ENCODE measurements at regions not wholly inside any gene's neighbourhood (a gene's known extent, or its start where the extent isn't known, plus 50 kb on each side); places are given as distances from the start of the nearest gene placed in this dataset.
A peak's percentile ranks its signal among the peaks of the same experiment; 100 is the strongest.

GRCh38 chr11:92882828-92883611 is 86.4 kb upstream of the MTNR1B start:
- H3K27me3 ChIP-seq (ENCODE audit: control insufficient read depth in 2 of 2, insufficient read depth in 2 of 2, low read length in 2 of 2) = peaks cover 0 to 11% of the 10 kb centered on the region in 2 experiments; a peak in 2 of 5 replicates
- FAIRE-seq = no peak
- peak in 1 of 4 experiments; percentile 2 for DNase-seq (ENCODE audit: extremely low read depth in 1 of 4, low spot score in 3 of 4)
- TF ChIP-seq L3MBTL2 (IDR thresholded peaks at IDR 0.05) (peak; percentile 30; the same call in 1 of the 2 replicates), GABPA (tag; conservative IDR thresholded peaks at IDR 0.05; ENCODE audit: low read depth) (0 out of 2 replicates have a peak, but pooled peaks have one; percentile 20), BRF1 (IDR thresholded peaks at IDR 0.05; ENCODE audit: borderline replicate concordance, extremely low read depth, insufficient read length) (no peak), JUNB (CRISPR knock-in tag; conservative IDR thresholded peaks at IDR 0.05) (no peak), CTCF (IDR thresholded peaks at IDR 0.05 in 2 of 3, conservative IDR thresholded peaks at IDR 0.05 in 1 of 3; ENCODE audit: insufficient read depth in 2 of 3, low read depth in 1 of 3, low read length in 3 of 3) (peak; percentile 19 to 31 (median 27); a peak in 4 of 6 replicates), ZNF76 (CRISPR knock-in tag; IDR thresholded peaks at IDR 0.05; ENCODE audit: borderline replicate concordance) (no peak)
- TF ChIP-seq, protein P1, sequence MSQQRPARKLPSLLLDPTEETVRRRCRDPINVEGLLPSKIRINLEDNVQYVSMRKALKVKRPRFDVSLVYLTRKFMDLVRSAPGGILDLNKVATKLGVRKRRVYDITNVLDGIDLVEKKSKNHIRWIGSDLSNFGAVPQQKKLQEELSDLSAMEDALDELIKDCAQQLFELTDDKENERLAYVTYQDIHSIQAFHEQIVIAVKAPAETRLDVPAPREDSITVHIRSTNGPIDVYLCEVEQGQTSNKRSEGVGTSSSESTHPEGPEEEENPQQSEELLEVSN (IDR thresholded peaks at IDR 0.05; ENCODE audit: borderline replicate concordance in 1 of 2, extremely low read depth in 1 of 2, insufficient read depth in 1 of 2, insufficient read length in 1 of 2, low read depth in 1 of 2, low read length in 1 of 2, poor library complexity in 1 of 2, severe bottlenecking in 1 of 2) = peak in 1 of 2 experiments; percentile 56
- TF ChIP-seq, protein P2, sequence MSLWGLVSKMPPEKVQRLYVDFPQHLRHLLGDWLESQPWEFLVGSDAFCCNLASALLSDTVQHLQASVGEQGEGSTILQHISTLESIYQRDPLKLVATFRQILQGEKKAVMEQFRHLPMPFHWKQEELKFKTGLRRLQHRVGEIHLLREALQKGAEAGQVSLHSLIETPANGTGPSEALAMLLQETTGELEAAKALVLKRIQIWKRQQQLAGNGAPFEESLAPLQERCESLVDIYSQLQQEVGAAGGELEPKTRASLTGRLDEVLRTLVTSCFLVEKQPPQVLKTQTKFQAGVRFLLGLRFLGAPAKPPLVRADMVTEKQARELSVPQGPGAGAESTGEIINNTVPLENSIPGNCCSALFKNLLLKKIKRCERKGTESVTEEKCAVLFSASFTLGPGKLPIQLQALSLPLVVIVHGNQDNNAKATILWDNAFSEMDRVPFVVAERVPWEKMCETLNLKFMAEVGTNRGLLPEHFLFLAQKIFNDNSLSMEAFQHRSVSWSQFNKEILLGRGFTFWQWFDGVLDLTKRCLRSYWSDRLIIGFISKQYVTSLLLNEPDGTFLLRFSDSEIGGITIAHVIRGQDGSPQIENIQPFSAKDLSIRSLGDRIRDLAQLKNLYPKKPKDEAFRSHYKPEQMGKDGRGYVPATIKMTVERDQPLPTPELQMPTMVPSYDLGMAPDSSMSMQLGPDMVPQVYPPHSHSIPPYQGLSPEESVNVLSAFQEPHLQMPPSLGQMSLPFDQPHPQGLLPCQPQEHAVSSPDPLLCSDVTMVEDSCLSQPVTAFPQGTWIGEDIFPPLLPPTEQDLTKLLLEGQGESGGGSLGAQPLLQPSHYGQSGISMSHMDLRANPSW (CRISPR knock-in tag; IDR thresholded peaks at IDR 0.05) = no peak
- peak overlapping the region; percentile 32 for H3K4me2 ChIP-seq (ENCODE audit: insufficient read depth, low read length)
- no peak overlapping the region for H3K4me3 ChIP-seq
- POLR2A ChIA-PET = no interaction called here
- H3K9ac ChIP-seq (ENCODE audit: insufficient read depth in 1 of 2, low read depth in 2 of 2, low read length in 2 of 2) = no peak overlapping the region
- 16% methylated on average over 35 of the region's 54 CpGs for WGBS (ENCODE audit: insufficient coverage, low coverage, missing lambda C conversion rate)
- H3K9me1 ChIP-seq (ENCODE audit: control insufficient read depth, insufficient read depth, low read length) = no peaks in the 10 kb centered on the region
- CTCF ChIA-PET (ENCODE audit: low intra/inter-chr PET ratio) = no interaction called here
- peak; percentile 69 for ATAC-seq
- H3K9me3 ChIP-seq (replicated peaks; ENCODE audit: control insufficient read depth, insufficient read depth, low read depth, low read length) = no peaks in the 10 kb centered on the region
- H4K20me1 ChIP-seq (replicated peaks; ENCODE audit: control insufficient read depth, insufficient read depth, low read length) = no peaks in the 10 kb centered on the region
- no peaks in the 10 kb centered on the region for H3K36me3 ChIP-seq (ENCODE audit: control insufficient read depth, insufficient read depth, low read length)
- no TSS peak for BruUV-seq (replicated peaks)
- 0 out of 2 replicates have a peak overlapping the region, but pooled peaks have one; percentile 45 for H2AFZ ChIP-seq (ENCODE audit: low read depth, low read length)
- no peaks in the 10 kb centered on the region for H3K79me2 ChIP-seq (ENCODE audit: control insufficient read depth, insufficient read depth, low read length)
- H3K4me1 ChIP-seq (replicated peaks in 1 of 2; ENCODE audit: control insufficient read depth in 2 of 2, insufficient read depth in 2 of 2, low read length in 2 of 2) = peaks cover 0 to 8% of the 10 kb centered on the region in 2 experiments; a peak in 1 of 5 replicates
- no peak overlapping the region for H3K27ac ChIP-seq (ENCODE audit: extremely low read depth, low read depth, low read length)
- in situ Hi-C loops (cut with MboI) (no loop called here), intact Hi-C loops (cut with micrococcal nuclease) (no loop called here)

Data from K562 (cell line).